ENCODE measurements at regions not wholly inside any gene's neighbourhood (a gene's known extent, or its start where the extent isn't known, plus 50 kb on each side); places are given as distances from the start of the nearest gene placed in this dataset.
"Not testable (repeated sequence)": the region's sequence is repeated elsewhere in the genome, so short reads cannot be mapped to it uniquely, and the experiment has no call there.

- no peak for DNase-seq (ENCODE audit: low spot score)
These were observed 113.4 kb upstream of the SPAG17 start for GRCh38 chr1:118298397-118298796.

GRCh38 chr1:118297521-118297920, 112.5 kb upstream of the SPAG17 start:
- DNase-seq (ENCODE audit: low spot score), result no peak

- DNase-seq (ENCODE audit: low spot score), result peak; percentile 71
These were observed 110.0 kb upstream of the SPAG17 start for GRCh38 chr1:118294875-118295642.

GRCh38 chr1:118291661-118292060, 106.6 kb upstream of the SPAG17 start:
- DNase-seq (ENCODE audit: low spot score), result no peak

- no peak for DNase-seq (ENCODE audit: low spot score)
These were observed 105.5 kb upstream of the SPAG17 start for GRCh38 chr1:118290571-118290970.

- DNase-seq (ENCODE audit: low spot score), result no peak
These were observed 105.0 kb upstream of the SPAG17 start for GRCh38 chr1:118290046-118290445.

GRCh38 chr1:118280656-118281055, 95.6 kb upstream of the SPAG17 start:
- DNase-seq (ENCODE audit: low spot score), result not testable (repeated sequence)

- DNase-seq (ENCODE audit: low spot score), result no peak
These were observed 90.6 kb upstream of the SPAG17 start for GRCh38 chr1:118275472-118276115.

GRCh38 chr1:118272884-118273283, 87.9 kb upstream of the SPAG17 start:
- DNase-seq (ENCODE audit: low spot score), result no peak

GRCh38 chr1:118271883-118272282, 86.9 kb upstream of the SPAG17 start:
- DNase-seq (ENCODE audit: low spot score), result no peak

- no peak for DNase-seq (ENCODE audit: low spot score)
These were observed 84.6 kb upstream of the SPAG17 start for GRCh38 chr1:118269598-118269997.

GRCh38 chr1:118266436-118266835, 81.4 kb upstream of the SPAG17 start:
- no peak for DNase-seq (ENCODE audit: low spot score)

GRCh38 chr1:118264343-118264742, 79.3 kb upstream of the SPAG17 start:
- no peak for DNase-seq (ENCODE audit: low spot score)

- DNase-seq (ENCODE audit: low spot score), result no peak
These were observed 77.8 kb upstream of the SPAG17 start for GRCh38 chr1:118262865-118263264.

- DNase-seq (ENCODE audit: low spot score), result no peak
These were observed 73.9 kb upstream of the SPAG17 start for GRCh38 chr1:118258975-118259374.

GRCh38 chr1:118257946-118258345, 72.9 kb upstream of the SPAG17 start:
- DNase-seq (ENCODE audit: low spot score), result no peak

- no peak for DNase-seq (ENCODE audit: low spot score)
These were observed 69.7 kb upstream of the SPAG17 start for GRCh38 chr1:118254491-118255425.

- no peak for DNase-seq (ENCODE audit: low spot score)
These were observed 69.0 kb upstream of the SPAG17 start for GRCh38 chr1:118254001-118254400.

GRCh38 chr1:118253053-118253915, 68.3 kb upstream of the SPAG17 start:
- DNase-seq (ENCODE audit: low spot score), result no peak

- DNase-seq (ENCODE audit: low spot score), result no peak
These were observed 67.6 kb upstream of the SPAG17 start for GRCh38 chr1:118252624-118253023.

GRCh38 chr1:118250232-118250631, 65.2 kb upstream of the SPAG17 start:
- no peak for DNase-seq (ENCODE audit: low spot score)

All from umbilical cord (tissue), 1 donor.